ENCODE measurements at regions not wholly inside any gene's neighbourhood (a gene's known extent, or its start where the extent isn't known, plus 50 kb on each side); places are given as distances from the start of the nearest gene placed in this dataset.

DNA sequence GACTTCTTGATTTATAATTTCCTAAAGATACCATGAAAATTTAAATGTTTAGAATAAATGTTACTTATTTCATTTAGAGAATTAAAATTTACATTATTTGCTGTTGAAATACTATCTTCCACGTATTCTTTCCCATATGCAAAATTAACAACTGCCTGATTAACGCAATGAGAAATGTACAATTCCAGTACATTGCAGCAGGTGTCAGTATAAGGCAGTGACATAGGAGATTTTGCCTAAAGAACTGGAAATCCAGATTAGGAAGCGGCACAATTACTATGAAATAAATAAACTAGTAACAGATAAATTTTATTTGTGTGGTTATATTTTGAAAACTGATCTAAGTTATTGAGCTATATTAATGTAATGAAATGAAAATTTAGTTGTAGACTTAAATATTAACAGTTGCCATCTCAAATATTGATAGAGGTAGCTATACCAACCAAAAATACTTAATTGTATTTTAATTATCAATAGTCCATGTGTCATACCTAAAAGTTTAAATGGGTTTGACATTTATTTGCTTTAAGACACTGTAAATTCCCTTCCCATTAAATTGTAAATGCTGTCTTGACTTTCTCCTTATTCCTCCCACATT, 300.2 kb downstream of the UTRN start:
- DNase-seq: no peak

DNA sequence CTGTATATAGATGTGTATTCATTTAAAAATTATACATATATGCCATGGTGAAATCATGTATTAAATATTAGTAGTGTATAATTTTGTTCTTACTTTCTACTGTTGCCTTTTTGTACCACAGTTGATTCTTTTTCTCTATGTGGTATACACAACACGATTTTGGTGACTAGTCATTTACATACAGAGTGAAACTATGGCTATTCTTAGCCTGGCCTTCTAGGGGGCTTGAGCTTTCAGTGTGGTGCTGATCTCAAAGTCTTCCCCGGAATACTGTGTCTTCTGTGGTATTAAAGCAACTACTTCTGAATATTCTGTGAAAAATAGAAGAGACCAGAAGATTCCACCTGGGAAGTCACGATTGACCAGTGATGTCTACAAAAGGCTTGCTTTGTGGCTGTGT, 301.9 kb downstream of the UTRN start:
- DNase-seq: no peak

DNA sequence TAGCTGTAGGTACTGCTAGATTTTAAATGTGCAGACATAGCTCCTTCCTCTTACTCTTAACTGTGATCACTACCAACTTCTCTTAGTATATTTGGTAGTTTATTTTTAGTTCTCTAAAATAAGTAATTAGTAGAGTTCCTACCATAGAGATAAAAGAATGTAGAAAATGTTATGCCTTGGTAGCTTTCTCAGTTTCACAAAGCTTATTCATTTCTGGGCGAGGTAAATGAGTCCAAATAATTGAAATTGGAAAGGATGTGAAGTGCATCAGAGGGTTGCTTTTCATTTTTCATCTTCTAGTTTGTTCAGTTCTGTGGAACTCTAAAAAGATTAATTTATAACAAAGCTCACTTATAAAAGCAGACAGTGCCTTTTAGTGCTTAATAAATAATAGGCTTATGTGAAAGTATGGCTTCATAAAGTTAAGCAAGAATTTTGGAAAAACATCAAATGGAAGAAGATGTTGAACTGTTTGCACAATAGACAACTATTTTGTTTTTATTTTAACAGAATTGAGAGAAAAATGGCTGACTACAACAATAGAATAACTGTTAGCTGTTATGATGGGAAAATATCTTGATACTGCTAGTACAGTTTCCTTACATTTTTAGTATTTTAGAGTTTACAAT, 303.7 kb downstream of the UTRN start:
- no peak for DNase-seq

DNA sequence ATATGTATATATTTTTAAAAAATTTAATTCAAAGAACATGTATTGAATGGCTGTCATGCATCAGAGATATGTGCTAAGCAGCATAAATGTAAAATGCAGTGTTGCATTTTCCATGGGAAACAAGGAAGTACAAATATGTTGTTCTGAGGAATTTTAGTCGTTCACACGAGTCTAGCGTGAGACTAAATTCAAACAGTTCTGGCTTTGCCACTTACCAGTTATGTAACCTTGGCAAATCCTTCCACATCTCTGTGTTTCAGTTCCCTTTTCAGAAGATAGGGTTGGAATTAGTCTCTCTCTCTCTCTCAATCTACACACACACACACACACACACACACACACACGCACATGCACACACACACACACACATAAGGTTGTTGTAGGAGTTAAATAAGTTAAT, 305.4 kb downstream of the UTRN start:
- no peak for DNase-seq

DNA sequence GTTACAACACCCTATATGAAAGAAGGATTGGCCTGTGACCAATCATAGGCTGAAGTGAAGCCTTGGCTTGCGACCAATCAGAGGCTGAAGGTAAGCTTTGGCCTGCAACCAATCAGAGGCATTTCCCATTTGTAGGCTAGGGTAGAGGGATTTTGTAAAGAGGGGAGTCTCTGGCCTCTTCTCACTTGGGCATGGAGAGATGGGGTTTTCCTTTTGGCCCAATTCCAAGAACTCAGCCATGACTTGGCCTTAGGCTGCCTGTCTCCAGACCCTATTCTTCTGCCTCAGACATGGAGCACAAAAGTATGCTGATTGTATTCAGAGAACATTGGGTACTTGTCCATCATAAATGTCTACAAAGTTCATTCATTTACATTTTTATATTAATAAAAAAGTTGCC, 308.3 kb downstream of the UTRN start:
- no peak for DNase-seq

DNA sequence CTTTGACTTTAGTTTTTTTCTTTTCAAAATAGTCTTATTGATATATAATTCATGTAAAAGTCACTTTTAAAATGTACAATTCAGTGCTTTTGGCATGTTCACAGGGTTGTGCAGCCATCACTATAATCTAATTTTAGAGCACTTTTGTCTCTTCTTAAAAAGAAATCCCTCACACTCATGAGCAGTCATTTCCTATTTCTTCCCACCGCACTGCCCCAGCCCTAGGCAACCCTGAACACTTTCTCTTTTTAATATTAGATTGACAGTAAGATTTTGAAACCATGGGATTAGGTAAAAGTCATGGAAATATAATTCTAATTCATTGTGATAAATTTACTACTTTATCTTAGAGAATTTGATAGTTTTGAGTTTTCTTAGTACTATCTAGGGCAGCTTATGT, 309.4 kb downstream of the UTRN start:
- no peak for DNase-seq

DNA sequence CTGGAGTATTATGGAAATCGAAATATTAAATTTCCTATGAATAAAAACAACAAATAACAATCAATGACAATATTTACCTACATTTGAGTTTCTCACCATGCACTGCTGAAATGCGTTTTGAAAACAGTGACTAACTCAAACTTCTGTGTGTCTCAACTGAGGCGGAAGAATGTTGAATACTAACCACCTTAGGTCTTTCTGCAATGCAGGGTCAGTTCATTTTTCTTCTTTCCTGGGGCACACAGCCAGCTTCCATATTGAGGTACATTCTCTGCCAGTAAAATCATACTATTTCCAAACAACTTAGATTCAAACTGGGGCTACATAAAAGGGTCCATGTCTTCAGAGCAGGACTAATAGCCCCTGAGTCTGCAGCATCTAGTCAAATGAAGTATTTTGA, 310.1 kb downstream of the UTRN start:
- no peak for DNase-seq

DNA sequence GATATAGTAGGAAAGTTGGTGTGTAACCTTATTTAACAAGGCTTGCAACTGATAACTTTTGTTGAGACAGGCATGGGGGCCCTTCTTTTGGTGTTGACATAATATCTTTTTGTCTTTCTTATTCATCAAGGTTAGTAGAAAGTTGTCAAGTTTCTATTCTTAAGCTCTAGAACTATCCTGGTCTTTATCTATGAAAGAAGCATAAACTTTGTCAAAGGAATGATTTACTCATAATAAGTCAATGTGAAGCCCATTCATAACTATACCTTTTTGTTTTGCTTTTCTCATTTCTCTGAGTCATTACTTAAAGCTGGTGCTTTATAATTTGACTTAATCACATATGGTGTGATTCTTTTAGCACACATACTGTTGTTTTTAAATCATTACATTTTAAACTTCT, 312.4 kb downstream of the UTRN start:
- no peak for DNase-seq

DNA sequence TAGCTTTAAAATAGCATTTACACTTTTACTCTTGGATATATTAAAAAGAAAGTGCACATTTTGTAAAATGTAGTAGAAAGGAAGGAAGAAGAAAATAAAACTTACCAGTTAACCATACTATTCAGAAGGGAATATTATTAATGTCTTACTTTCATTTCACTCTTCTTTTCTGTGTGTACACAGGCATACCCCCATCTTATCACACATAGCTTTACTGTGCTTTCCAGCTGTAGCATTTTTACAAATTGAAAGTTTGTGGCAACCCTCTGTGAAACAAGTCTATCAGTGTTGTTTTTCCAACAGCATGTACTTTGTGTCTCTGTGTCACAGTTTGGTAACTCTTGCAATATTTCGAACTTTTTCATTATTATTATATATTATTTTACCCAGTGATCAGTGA, 314.5 kb downstream of the UTRN start:
- DNase-seq: no peak

DNA sequence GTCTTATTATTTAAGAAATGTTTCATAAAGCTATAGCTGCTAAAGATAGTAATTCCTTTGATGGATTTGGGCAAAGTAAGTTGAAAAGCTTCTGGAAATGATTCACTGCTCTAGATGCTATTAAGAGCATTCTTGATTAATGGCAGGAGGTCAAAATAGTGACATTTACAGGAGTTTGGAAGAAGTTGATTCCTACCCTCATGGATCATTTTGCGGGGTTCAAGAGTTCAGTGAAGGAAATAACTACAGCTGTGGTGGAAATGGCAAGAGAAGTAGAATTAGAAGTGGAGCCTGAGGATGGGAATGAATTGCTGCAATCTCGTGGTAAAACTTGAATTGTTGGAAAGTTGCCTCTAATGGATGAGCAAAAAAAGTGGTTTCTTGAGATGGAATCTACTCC, 316.1 kb downstream of the UTRN start:
- DNase-seq: no peak

DNA sequence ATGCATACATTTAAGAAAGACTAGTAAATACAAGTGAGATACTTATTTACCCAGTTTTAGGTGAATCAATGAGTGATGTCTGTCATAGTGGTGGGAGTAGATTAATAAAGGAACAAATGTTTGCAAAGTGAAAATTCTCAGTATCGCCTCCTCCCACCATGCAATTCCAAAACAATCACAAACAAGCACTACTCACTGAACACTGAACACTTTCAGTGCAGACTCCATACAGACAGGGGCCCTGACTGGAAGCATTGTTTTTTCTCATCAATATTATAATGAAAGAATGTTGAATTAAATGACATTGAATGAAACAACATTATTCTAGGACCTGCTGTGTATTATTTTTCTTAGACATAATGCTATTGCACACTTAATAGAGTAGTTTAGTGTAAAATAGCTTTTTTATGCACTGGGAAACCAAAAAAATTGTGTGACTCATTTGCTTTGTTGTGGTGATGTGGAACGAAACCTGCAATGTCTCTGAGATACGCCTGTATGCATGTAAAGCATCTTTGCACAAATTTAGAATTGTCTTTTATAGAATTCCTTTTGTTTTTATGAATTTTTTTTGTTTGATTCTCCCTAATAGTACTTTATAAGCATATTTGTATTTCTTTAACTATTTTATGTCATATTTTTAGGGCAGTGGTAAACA, 317.5 kb downstream of the UTRN start:
- no peak for DNase-seq

DNA sequence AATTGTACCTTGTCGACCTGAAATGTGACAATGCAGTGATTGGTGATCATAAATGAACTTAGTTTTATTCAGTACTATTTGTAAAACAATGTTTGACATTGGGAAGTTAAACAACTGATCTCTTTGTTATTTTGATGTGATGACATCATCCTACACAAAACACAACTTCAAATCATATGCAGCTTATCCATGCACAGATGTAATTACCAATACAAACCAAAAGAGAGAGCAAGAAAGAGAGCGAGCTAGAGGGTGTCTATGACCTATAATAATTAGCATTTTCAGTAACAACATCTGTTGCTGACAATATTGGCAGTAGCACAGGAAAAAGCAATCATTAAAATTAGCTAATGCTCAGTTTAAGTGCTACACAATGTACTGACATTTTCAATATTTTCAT, 320.9 kb downstream of the UTRN start:
- DNase-seq: no peak

DNA sequence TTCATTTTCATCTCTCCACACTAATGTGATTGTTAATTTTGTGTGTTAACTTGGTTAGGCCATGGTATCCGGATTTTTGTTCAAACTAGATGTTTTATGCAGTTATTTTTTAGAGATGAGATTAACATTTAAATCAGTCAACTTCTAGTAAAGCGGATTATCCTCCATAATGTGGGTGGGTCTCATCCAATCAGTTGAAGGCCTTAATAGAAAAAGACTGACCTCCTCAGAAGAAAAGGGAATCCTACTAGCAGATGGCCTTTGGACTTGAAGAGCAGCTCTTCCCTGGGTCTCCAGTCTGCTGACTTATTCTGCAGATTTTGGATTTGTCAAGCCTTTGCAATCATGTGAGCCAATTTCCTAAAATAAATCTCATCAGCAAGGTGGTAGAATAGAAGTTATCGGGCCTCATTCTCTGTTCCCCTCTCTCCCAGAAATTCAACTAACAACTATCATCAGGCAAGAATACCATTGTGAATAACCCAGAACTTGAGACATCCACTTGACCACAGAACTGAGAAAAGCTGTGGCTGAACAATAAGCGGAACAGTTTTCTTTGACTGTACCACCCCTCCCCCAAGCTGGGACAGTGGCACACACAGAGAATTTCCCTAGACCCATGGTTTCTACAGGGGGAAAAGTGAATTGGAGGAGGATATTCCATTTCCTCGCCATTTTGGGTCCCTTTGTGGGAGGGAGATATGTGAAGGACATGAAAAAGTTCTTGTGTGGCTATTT, 323.0 kb downstream of the UTRN start:
- no peak for DNase-seq

DNA sequence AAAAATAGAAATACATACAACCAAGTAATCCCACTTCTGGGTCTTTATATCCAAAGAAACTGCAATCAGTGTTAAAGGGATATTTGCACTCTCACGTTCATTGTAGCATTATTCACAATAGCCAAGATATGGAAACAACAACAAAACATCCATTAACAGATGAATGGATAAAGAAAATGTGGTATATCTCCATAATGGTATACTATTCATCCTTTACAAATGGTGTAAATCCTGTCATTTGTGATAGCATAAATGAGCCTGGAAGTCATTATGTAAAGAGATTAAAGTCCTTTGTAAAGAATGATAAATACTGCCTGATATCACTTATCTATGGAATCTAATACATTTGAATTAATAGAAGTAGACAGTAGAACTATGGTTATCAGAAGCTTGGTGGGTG, 327.7 kb downstream of the UTRN start:
- no peak for DNase-seq

DNA sequence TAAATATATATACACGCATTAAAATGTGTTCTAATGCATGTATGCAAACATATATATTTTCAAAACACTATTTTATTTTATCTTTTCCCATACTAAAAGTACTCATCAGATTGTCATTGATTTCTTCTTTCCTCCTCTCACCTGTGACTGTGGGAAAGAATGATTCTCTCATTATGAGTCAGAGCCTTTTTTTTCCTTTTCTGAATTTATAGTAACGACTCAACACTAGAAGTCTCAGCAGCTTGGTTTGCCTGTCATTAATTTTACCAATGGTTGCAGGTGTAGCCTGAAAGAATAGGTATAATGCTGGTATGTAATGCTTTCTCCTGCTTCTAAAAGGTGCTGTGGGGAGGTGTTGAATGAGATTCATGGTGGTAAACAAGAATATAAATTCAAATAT, 328.7 kb downstream of the UTRN start:
- no peak for DNase-seq

DNA sequence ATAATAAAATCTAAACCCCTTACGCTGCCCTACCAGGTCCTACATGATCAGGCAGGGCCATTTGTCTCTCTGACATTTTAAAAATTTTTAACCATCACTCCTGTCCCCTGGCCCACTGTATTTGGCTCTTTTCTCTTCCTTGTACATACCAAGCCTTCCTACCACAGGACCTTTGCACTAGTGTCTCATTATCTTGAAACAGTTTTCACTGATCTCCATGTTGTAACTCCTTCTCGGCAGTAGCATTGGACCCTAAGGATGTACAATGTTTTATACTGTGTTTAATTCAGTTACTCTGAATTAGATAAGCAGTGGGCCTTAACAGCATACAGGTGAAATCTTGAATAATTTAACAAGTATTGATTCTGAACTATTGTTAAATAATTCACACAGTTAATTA, 330.7 kb downstream of the UTRN start:
- no peak for DNase-seq

DNA sequence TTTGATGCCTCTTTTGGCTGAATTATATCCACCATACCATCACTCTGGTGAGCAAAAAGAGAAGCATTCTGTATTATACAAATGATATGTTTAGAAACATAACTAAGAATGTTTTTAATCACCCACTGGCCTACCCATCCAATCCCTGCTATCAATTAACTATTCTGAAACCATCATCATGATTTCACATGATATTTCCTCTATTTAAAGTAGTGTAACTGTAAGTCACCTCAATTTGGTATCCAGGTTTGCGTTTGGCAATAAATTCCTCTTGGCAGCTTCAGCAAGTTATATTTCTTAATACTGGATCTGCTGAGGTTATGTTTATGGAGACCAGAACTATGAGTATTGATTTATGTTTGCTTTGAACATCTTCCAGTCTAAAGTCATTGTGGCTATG, 332.1 kb downstream of the UTRN start:
- DNase-seq: no peak

DNA sequence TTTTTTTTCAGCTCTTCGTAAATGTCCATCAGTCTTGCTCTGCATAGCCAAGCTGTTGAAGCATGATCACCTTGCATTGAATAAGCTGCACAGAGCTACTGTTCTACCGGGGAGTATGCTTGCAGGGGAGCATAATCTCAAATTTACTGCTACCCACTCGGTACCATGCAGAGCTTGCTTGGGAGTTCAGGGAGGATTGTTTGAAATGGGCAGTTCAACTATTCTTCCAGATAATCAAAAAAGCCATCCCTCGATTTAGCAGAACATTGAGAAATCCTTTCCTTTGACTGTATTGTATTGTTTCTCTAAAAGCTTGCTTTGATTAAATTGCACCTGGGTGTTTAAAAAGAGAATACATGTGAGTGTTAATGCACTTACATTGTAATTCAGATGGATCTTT, 332.6 kb downstream of the UTRN start:
- DNase-seq: no peak

DNA sequence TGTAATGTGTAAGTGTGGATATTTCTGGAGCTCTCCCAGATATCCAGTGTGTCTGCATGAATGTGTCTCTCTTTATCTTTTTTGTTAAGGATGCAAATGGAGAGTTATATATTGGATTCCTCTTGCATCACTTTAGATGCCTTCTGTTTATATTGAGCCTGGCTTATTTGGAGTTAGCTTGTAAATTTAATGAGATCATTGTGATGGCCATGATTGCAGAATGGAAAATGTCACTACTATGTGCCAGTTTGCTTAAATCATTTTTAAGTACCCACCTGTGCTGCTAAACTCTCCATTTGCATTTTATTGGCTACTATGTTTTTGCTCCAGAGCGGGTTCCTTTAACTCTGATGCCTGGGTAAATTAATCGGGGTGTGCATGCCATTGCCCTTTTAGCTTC, 334.8 kb downstream of the UTRN start:
- DNase-seq: no peak

DNA sequence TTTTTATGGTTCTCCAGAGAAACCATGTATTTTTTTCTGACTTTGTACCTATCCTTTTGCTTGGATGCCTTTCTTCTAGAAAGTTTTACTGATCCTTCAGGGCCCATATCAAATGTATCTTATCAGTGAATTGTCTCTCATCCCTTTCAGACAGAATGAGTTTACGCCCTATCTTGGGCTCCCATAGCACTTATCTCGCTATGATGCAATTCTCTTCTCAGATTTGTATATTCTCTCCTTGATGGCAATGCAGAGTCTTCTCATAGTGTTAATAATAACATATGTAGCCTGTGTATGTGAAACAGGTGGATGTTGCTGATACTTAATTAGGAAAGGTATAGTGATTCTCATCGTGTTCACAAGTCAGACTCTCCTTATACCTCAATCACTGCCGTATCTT, 336.2 kb downstream of the UTRN start:
- DNase-seq: no peak

DNA sequence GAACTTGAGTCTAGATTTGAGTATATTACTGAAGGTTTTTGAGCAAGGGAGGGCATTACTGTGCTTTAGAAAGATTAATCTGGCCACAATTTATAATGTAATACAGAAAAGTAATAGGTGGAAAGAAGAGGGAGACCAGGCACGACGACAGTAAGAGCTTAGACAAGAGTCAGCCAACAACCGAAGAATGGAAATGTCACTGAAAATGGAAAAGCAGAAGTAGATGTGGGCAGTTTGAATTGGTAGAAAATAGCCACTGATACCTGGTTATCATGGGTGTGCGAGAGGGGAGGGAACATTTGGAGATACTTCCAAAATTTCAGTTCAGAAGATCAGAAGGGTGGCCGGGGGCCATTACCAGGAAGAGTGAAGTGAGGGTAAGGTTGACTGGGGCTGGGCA, 339.1 kb downstream of the UTRN start:
- DNase-seq: no peak

DNA sequence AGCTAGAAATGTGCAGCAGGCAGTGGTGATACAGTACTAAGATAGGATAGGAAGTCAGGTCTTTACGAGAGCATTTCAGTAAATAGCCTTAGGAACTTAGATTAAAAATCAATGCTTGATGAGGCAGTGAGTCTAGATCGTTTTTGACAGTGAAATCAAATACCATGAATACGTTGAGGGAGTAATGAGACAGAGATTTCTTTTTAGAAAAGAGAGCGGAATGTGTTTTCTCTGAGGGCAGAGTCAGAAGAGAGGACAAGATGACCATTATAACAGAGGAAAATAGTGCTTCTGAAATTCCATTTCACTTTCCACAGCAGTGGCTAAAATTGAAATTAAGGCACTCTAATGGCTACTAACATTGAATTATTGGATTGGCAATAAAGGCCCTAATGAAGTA, 339.6 kb downstream of the UTRN start:
- no peak for DNase-seq

DNA sequence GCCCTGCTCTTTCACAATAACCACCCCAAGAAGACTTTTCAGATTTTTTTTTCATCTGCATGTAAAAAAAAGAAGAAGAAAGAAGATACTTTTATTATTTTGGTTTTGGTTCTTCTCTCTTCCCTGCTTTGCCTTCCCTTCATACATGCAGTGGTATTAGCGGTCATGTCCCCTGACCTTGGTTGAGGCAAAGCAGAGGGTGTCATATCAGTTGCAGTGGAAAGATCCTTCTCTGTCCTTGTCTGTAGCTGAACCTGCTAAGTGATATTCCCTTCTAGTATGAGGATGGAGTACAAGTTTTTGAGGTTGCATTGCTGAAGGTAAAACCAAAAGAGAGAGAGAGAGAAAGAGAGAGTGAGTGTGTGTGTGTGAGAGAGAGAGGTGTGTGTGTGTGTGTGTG, 345.7 kb downstream of the UTRN start:
- DNase-seq: no peak

DNA sequence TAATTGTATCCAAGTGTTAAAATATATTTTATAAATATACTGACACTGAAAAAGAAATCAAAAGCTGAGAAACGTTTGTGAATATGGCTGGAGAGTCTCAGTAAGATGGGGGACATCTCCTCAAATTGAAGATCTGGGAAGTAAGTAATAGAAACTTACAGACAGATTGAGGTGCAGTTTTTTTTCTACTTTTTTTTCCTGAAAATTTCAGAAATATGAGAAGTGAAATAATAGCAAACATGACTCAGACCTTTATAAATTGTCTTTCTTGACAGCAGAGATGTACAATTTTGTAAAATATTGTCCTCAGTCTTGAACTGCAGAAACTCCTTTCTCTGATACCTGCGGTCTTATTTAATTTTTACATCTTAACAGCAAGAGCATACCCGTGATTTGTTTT, 347.1 kb downstream of the UTRN start:
- DNase-seq: no peak
